ENCODE measurements at regions not wholly inside any gene's neighbourhood (a gene's known extent, or its start where the extent isn't known, plus 50 kb on each side); places are given as distances from the start of the nearest gene placed in this dataset.
"Not testable (repeated sequence)": the region's sequence is repeated elsewhere in the genome, so short reads cannot be mapped to it uniquely, and the experiment has no call there.

GRCh38 chr5:131005963-131006684 lies 158.9 kb downstream of the HINT1 start:
- no peak for TF ChIP-seq CTCF (IDR thresholded peaks at IDR 0.05; ENCODE audit: low read depth, low read length)
- DNase-seq (ENCODE audit: low read depth in 2 of 2) = no peak

GRCh38 chr5:131001507-131001906 lies 163.5 kb downstream of the HINT1 start:
- no peak for DNase-seq (ENCODE audit: low read depth in 2 of 2)
- no peak overlapping the region for H3K4me3 ChIP-seq (replicated peaks in 1 of 2; ENCODE audit: low read depth in 2 of 2, low read length in 2 of 2)
- TF ChIP-seq CTCF (IDR thresholded peaks at IDR 0.05; ENCODE audit: low read depth, low read length) = no peak

More at GRCh38 chr5:131005963-131006684, 158.9 kb downstream of the HINT1 start:
- H3K4me3 ChIP-seq (replicated peaks in 1 of 2; ENCODE audit: low read depth in 2 of 2, low read length in 2 of 2) = no peak overlapping the region

GRCh38 chr5:131000289-131000688 lies 164.8 kb downstream of the HINT1 start:
- no peak for DNase-seq (ENCODE audit: low read depth in 2 of 2)
- TF ChIP-seq CTCF (IDR thresholded peaks at IDR 0.05; ENCODE audit: low read depth, low read length) = no peak
- no peak overlapping the region for H3K4me3 ChIP-seq (replicated peaks in 1 of 2; ENCODE audit: low read depth in 2 of 2, low read length in 2 of 2)

GRCh38 chr5:130996720-130997119 lies 168.3 kb downstream of the HINT1 start:
- DNase-seq (ENCODE audit: low read depth in 2 of 2); H3K4me3 ChIP-seq (replicated peaks in 1 of 2; ENCODE audit: low read depth in 2 of 2, low read length in 2 of 2): not testable (repeated sequence)

- TF ChIP-seq CTCF (IDR thresholded peaks at IDR 0.05; ENCODE audit: low read depth, low read length) = no peak
- DNase-seq (ENCODE audit: low read depth in 2 of 2) = no peak
- H3K4me3 ChIP-seq (replicated peaks in 1 of 2; ENCODE audit: low read depth in 2 of 2, low read length in 2 of 2) = no peak overlapping the region
Measured at GRCh38 chr5:130995851-130996250, 169.2 kb downstream of the HINT1 start.

GRCh38 chr5:130995254-130995515 lies 169.9 kb downstream of the HINT1 start:
- no peak for TF ChIP-seq CTCF (IDR thresholded peaks at IDR 0.05; ENCODE audit: low read depth, low read length)
- H3K4me3 ChIP-seq (replicated peaks in 1 of 2; ENCODE audit: low read depth in 2 of 2, low read length in 2 of 2) = no peak overlapping the region

GRCh38 chr5:130994496-130995253 lies 170.4 kb downstream of the HINT1 start:
- H3K4me3 ChIP-seq (replicated peaks in 1 of 2; ENCODE audit: low read depth in 2 of 2, low read length in 2 of 2) = no peak overlapping the region
- DNase-seq (ENCODE audit: low read depth in 2 of 2) = no peak
- no peak for TF ChIP-seq CTCF (IDR thresholded peaks at IDR 0.05; ENCODE audit: low read depth, low read length)

More at GRCh38 chr5:130995254-130995515, 169.9 kb downstream of the HINT1 start:
- DNase-seq (ENCODE audit: low read depth in 2 of 2) = no peak

Data from cardiac fibroblast (primary cell).